GM23248 (cell line): ENCODE measurements at regions not wholly inside any gene's neighbourhood (a gene's known extent, or its start where the extent isn't known, plus 50 kb on each side); places are given as distances from the start of the nearest gene placed in this dataset.
"Not testable (repeated sequence)": the region's sequence is repeated elsewhere in the genome, so short reads cannot be mapped to it uniquely, and the experiment has no call there.

Experiments
- DNase-seq: peaks from one replicate; pipeline ENCODE4 v3.0.0-alpha.2; 2015
- H2AFZ ChIP-seq: fragments of 200-600 bp; sonication (generic); 2 replicates; pipeline ENCODE4 v1.6.1; 2016; ENCODE audit warnings: antibody characterized with exemption
- H3F3A ChIP-seq: fragments of 200-600 bp; sonication (generic); 2 replicates; pipeline ENCODE4 v1.6.1; 2016; ENCODE audit warnings: mild to moderate bottlenecking, antibody characterized with exemption, mixed run types; ENCODE audit not compliant: insufficient read depth
- H3K27ac ChIP-seq: fragments of 200-600 bp; sonication (generic); 2 replicates; pipeline ENCODE4 v1.5.1; 2016; ENCODE audit warnings: mild to moderate bottlenecking
- H3K27me3 ChIP-seq: fragments of 200-600 bp; sonication (generic); replicated peaks from 2 replicates; pipeline ENCODE4 v1.6.1; 2016; ENCODE audit warnings: mild to moderate bottlenecking; ENCODE audit not compliant: insufficient read depth
- H3K36me3 ChIP-seq: fragments of 200-600 bp; sonication (generic); 2 replicates; pipeline ENCODE4 v1.6.1; 2016; ENCODE audit warnings: low read depth, mild to moderate bottlenecking
- H3K4me1 ChIP-seq: fragments of 200-600 bp; sonication (generic); 2 replicates; pipeline ENCODE4 v1.6.1; 2016; ENCODE audit warnings: mild to moderate bottlenecking; ENCODE audit not compliant: insufficient read depth
- H3K4me2 ChIP-seq: fragments of 200-600 bp; sonication (generic); one replicate; pipeline ENCODE4 v1.6.1; 2016; ENCODE audit warnings: mild to moderate bottlenecking; ENCODE audit not compliant: unreplicated experiment
- H3K4me3 ChIP-seq: fragments of 200-600 bp; sonication (generic); 2 replicates; pipeline ENCODE4 v1.5.1; 2016; ENCODE audit warnings: mild to moderate bottlenecking
- H3K79me2 ChIP-seq: fragments of 200-600 bp; sonication (generic); 2 replicates; pipeline ENCODE4 v1.6.1; 2016; ENCODE audit warnings: mild to moderate bottlenecking; ENCODE audit not compliant: insufficient read depth
- H3K9ac ChIP-seq: fragments of 200-600 bp; sonication (generic); 2 replicates; pipeline ENCODE4 v1.6.1; 2016; ENCODE audit warnings: mild to moderate bottlenecking
- H3K9me2 ChIP-seq: fragments of 200-600 bp; sonication (generic); 2 replicates; pipeline ENCODE4 v1.6.1; 2016; ENCODE audit warnings: mixed run types, mild to moderate bottlenecking, moderate library complexity; ENCODE audit not compliant: insufficient read depth
- H3K9me3 ChIP-seq: fragments of 200-600 bp; sonication (generic); one replicate; pipeline ENCODE4 v1.6.1; 2017; ENCODE audit warnings: low read depth
- H4K20me1 ChIP-seq: fragments of 200-600 bp; sonication (generic); 2 replicates; pipeline ENCODE4 v1.6.0; 2016; ENCODE audit not compliant: insufficient read depth
- EZH2 ChIP-seq: fragments of 200-600 bp; sonication (generic); IDR thresholded peaks from 2 replicates; pipeline ENCODE4 v1.6.1; 2018; ENCODE audit warnings: antibody characterized with exemption, mild to moderate bottlenecking; ENCODE audit not compliant: insufficient read depth, poor library complexity, severe bottlenecking
- EZH2phosphoT487 ChIP-seq: fragments of 200-600 bp; sonication (generic); IDR thresholded peaks from 2 replicates; pipeline ENCODE4 v1.6.1; 2018; ENCODE audit warnings: antibody characterized with exemption, moderate library complexity, mild to moderate bottlenecking, low read depth; ENCODE audit not compliant: insufficient read depth
- WGBS, 2 experiments: methylation state at CpG; one replicate each; pipeline ENCODE4 v1.1.6; 2015 to 2017; ENCODE audit warnings: low lambda C conversion rate in 2 of 2, low coverage in 1 of 2; ENCODE audit errors: missing lambda C conversion rate in 2 of 2; 5-methylcytosine and 5-hydroxymethylcytosine counted together
- in situ Hi-C: fragments of 300-500 bp; cut with MboI; formaldehyde crosslinking; loops from 2 replicates; pipeline ENCODE4 v1.15.0; 2020

DNA sequence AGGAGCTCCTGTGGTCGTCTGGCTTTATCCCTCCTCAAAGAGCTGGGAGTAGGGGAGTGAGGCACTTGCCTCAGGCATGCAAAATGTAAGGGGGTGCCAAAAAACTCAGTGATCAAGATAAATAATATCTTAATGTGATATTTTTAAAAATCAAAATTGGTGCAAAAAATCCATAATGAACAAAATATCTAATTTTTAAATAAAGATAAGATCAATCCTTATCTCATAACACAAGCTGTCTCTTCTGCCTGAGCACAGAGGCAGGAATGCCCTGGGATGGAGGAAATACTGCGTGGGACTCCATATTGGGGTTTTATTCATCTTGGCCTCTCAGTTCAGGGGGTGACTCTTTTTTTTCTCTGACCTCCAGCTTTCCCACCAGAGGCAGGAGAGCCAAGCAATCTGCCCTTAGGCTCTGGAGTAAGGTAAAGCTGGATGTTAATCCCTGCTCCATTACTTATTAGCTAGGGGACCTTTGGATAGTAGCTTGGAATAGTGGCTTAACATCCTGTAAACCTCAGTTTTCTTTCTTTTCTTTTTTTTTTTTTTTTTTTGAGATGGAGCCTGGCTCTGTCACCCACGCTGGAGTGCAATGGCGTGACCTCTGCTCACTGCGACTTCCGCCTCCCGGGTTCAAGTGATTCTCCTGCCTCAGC lies 77.3 kb upstream of the NFASC start:
- H3K9me3 ChIP-seq = no peaks in the 10 kb centered on the region
- H3K4me2 ChIP-seq = no peak overlapping the region
- H3F3A ChIP-seq = no peaks in the 10 kb centered on the region
- no peaks in the 10 kb centered on the region for H3K4me1 ChIP-seq
- no peak for DNase-seq
- no peak overlapping the region for H3K9ac ChIP-seq
- no peaks in the 10 kb centered on the region for H4K20me1 ChIP-seq
- no peak overlapping the region for H3K4me3 ChIP-seq
- no peaks in the 10 kb centered on the region for H3K79me2 ChIP-seq
- H3K27me3 ChIP-seq = peaks cover 43% of the 10 kb centered on the region
- no peak overlapping the region for H3K27ac ChIP-seq
- H2AFZ ChIP-seq = no peak overlapping the region
- in situ Hi-C loops = no loop called here
- H3K9me2 ChIP-seq = no peaks in the 10 kb centered on the region
- no peaks in the 10 kb centered on the region for H3K36me3 ChIP-seq
- no peak for TF ChIP-seq EZH2phosphoT487
- no peak for TF ChIP-seq EZH2
- 49 to 56% methylated on average over 7 of the region's 7 CpGs for WGBS, 2 experiments

DNA sequence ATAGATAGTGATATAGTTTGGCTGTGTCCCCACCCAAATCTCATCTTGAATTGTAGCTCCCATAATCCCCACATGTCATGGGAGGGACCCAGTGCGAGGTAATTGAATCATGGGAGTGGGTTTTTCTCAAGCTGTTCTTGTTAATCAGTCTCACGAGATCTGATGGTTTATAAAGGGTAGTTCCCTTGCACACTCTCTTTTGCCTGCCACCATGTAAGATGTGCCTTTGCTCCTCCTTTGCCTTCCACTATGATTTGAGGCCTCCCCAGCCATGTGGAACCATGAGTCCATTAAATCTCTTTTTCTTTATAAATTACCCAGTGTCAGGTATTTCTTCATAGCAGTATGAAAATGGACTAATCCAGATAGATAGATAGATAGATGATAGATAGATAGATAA lies 73.8 kb upstream of the NFASC start:
- H3K79me2 ChIP-seq, H3K4me1 ChIP-seq, H3F3A ChIP-seq, DNase-seq, H3K4me2 ChIP-seq, H2AFZ ChIP-seq, H3K4me3 ChIP-seq, in situ Hi-C loops, H3K27ac ChIP-seq, H3K36me3 ChIP-seq, H3K9me3 ChIP-seq, H4K20me1 ChIP-seq, H3K9ac ChIP-seq, H3K9me2 ChIP-seq: not testable (repeated sequence)
- WGBS, 2 experiments = 45 to 62% methylated on average over 2 of the region's 2 CpGs
- H3K27me3 ChIP-seq = peaks cover 25% of the 10 kb centered on the region; the same call in 1 of the 2 replicates

DNA sequence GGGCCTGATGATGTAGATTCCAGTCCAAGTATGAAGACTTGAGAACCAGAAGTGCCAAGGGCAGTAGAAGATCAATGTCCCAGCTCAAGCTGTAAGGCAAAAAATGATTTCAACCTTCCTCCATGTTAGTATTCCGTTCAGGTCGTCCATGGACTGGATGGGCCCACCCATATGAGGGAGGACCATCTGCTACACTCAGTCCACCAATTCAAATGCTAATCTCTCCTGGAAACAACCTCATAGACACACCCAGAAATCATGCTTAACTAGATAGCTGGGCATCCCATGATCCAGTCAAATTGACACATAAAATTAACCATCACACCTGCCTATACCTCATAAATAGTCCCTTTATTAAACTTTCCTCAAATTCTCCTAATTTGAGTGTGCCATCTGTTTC lies 73.3 kb upstream of the NFASC start:
- H3K36me3 ChIP-seq = no peaks in the 10 kb centered on the region
- H3K9ac ChIP-seq = no peak overlapping the region
- WGBS, 2 experiments = 3 to 7% methylated on average over 2 of the region's 2 CpGs
- H4K20me1 ChIP-seq = no peaks in the 10 kb centered on the region
- H3K27ac ChIP-seq = no peak overlapping the region
- H3K79me2 ChIP-seq = no peaks in the 10 kb centered on the region
- in situ Hi-C loops = no loop called here
- no peaks in the 10 kb centered on the region for H3K4me1 ChIP-seq
- H3K9me2 ChIP-seq = no peaks in the 10 kb centered on the region
- no peak for TF ChIP-seq EZH2
- no peak for TF ChIP-seq EZH2phosphoT487
- peaks cover 25% of the 10 kb centered on the region for H3K27me3 ChIP-seq
- no peaks in the 10 kb centered on the region for H3K9me3 ChIP-seq
- no peak for DNase-seq
- H3K4me2 ChIP-seq = no peak overlapping the region
- H3K4me3 ChIP-seq = no peak overlapping the region
- H2AFZ ChIP-seq = no peak overlapping the region
- no peaks in the 10 kb centered on the region for H3F3A ChIP-seq

DNA sequence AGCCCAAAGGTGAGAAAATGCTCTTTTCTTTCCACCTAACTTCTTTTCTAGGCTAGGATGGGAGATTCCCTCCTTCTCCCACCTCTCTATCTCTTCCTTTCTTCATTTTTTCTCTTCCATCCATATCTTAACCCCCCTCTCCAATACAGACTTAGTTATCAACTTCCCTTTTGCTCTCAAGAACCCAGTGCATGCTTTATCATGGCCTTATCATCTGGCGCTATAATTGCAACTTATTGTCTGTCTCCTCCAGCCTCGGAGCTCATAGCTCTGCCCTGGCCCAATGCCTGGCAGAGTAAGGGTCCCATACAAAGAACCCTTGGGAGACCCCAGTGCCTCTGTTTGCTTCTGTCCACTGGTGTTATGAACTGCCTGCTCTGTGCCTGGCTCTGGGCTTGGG lies 71.0 kb upstream of the NFASC start:
- Histone ChIP-seq H3K4me3 (no peak overlapping the region), H3F3A (no peaks in the 10 kb centered on the region), H3K9me2 (no peaks in the 10 kb centered on the region), H3K9ac (no peak overlapping the region), H3K27ac (no peak overlapping the region), H3K9me3 (no peaks in the 10 kb centered on the region), H3K4me1 (no peaks in the 10 kb centered on the region), H2AFZ (no peak overlapping the region), H3K4me2 (no peak overlapping the region), H3K27me3 (peaks cover 24% of the 10 kb centered on the region), H3K36me3 (no peaks in the 10 kb centered on the region), H3K79me2 (no peaks in the 10 kb centered on the region), H4K20me1 (no peaks in the 10 kb centered on the region)
- in situ Hi-C loops = no loop called here
- WGBS, 2 experiments = 58 to 62% methylated on average over 2 of the region's 2 CpGs
- DNase-seq = no peak
- TF ChIP-seq EZH2phosphoT487 (no peak), EZH2 (no peak)

DNA sequence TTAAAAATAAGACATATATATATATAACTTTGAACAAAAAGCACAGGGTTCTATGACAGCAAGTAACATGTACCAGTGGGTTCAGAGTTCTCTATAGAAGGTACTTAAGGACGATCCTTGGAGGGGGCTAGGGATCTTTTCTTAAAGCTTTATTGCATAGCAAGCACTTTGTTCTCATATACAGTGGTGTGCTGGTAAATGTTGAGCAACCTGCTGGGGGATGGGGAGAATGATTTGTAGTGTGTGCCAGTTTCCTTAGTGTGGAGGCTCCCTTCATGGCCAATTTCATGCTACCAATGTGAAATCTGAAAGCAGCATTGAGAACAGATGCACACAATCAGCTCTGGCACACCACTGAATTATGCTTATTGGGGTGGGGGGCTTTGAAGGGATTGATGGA lies 69.5 kb upstream of the NFASC start:
- H3K27ac ChIP-seq = no peak overlapping the region
- peaks cover 22% of the 10 kb centered on the region for H3K27me3 ChIP-seq
- TF ChIP-seq EZH2 = no peak
- TF ChIP-seq EZH2phosphoT487 = no peak
- in situ Hi-C loops = no loop called here
- H2AFZ ChIP-seq = no peak overlapping the region
- no peaks in the 10 kb centered on the region for H3F3A ChIP-seq
- H3K4me1 ChIP-seq = no peaks in the 10 kb centered on the region
- WGBS, 2 experiments = 14 to 15% methylated on average over 1 of the region's 1 CpG
- H3K9ac ChIP-seq = no peak overlapping the region
- no peaks in the 10 kb centered on the region for H3K9me3 ChIP-seq
- no peak overlapping the region for H3K4me2 ChIP-seq
- H3K4me3 ChIP-seq = no peak overlapping the region
- no peaks in the 10 kb centered on the region for H3K36me3 ChIP-seq
- no peaks in the 10 kb centered on the region for H3K79me2 ChIP-seq
- H4K20me1 ChIP-seq = no peaks in the 10 kb centered on the region
- DNase-seq = no peak
- no peaks in the 10 kb centered on the region for H3K9me2 ChIP-seq
